Activated T-cell treated with anti-CD3 and anti-CD28 coated beads, Interleukin-2, amount 50 U/mL, for 72 hours (primary cell): ENCODE measurements at regions not wholly inside any gene's neighbourhood (a gene's known extent, or its start where the extent isn't known, plus 50 kb on each side); places are given as distances from the start of the nearest gene placed in this dataset.
"Not testable (repeated sequence)": the region's sequence is repeated elsewhere in the genome, so short reads cannot be mapped to it uniquely, and the experiment has no call there.

Experiments used
- ATAC-seq, 2 donors: fragments of 150-1000 bp; cut with Tn5 transposase; replicated peaks in 1 of 2; 2 replicates each; pipeline ENCODE4 v1.10.0; 2021; ENCODE audit warnings: moderate library complexity in 2 of 2, mild to moderate bottlenecking in 1 of 2
- DNase-seq, 2 donors: peaks; one replicate each; pipeline ENCODE4 v3.0.0; 2021 to 2022; ENCODE audit warnings: mixed read lengths in 1 of 2
- H3K27ac Mint-ChIP-seq: one replicate; pipeline ENCODE4 v1.8.0; 2022; ENCODE audit warnings: mild to moderate bottlenecking, moderate library complexity, mixed read lengths
- H3K27me3 Mint-ChIP-seq: one replicate; pipeline ENCODE4 v1.8.0; 2022; ENCODE audit warnings: low read depth, mixed read lengths
- H3K36me3 Mint-ChIP-seq, 2 donors: one replicate each; pipeline ENCODE4 v1.8.0; 2022; ENCODE audit warnings: mixed read lengths in 2 of 2, mild to moderate bottlenecking in 1 of 2; ENCODE audit not compliant: insufficient read depth in 2 of 2
- H3K4me1 Mint-ChIP-seq: one replicate; pipeline ENCODE4 v1.8.0; 2022; ENCODE audit warnings: low read depth, mixed read lengths
- H3K4me3 Mint-ChIP-seq, 2 donors: one replicate each; pipeline ENCODE4 v1.8.0; 2022; ENCODE audit warnings: mild to moderate bottlenecking in 2 of 2, mixed read lengths in 2 of 2, moderate library complexity in 2 of 2
- H3K9me3 Mint-ChIP-seq, 2 donors: one replicate each; pipeline ENCODE4 v1.8.0; 2022; ENCODE audit warnings: mixed read lengths in 2 of 2

DNA sequence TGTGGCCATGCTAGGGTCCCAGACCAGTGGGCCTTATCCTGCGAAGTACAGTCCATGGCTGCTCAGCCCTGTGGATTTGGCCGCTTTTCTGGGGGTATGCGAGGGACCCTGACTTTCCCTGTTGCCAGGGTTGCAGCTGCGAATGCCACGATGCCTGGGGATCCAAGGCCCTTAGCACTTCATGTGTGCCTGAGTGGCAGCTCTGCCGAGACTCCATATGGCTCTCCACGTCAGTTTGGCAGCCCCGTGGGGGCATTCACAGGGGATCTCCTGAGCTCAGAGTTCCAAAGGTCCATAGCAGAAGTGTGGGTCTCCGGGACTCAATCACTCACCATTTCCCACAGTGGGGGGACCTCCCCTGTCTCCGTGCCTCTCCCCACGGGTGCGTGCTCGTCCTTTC lies 319.5 kb downstream of the DOK5 start:
- H3K4me1 Mint-ChIP-seq = no peaks in the 10 kb centered on the region
- H3K27me3 Mint-ChIP-seq = no peaks in the 10 kb centered on the region

DNA sequence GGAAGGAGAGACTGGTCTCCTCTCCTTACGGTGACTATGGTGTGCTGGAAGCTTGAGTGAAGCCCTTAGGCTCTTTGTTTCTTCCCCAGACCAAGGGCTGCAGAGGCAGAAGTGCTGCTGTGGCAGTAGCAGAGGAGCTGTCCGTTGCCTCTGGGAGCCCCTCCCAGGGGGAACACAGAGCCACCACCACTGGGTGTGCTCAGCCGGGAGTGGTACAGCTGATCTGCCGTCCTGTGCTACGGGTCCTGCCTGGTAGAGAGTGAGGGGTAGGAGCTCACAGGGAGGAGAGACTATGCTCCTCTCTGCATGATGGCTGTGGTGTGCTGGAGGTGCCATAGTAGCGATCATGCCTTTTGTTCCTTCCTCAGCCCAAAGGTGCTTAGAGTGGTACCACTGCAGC lies 318.7 kb downstream of the DOK5 start:
- H3K9me3 Mint-ChIP-seq = peaks cover 7 to 11% of the 10 kb centered on the region in 2 donors
- peaks cover 0 to 1% of the 10 kb centered on the region in 2 donors for H3K36me3 Mint-ChIP-seq

More for the DNA sequence above, 319.5 kb downstream of the DOK5 start:
- H3K9me3 Mint-ChIP-seq = peaks cover 5 to 10% of the 10 kb centered on the region in 2 donors
- ATAC-seq (no peak), DNase-seq (no peak)
- peaks cover 0 to 1% of the 10 kb centered on the region in 2 donors for H3K36me3 Mint-ChIP-seq
- H3K27ac Mint-ChIP-seq = no peak overlapping the region
- no peak overlapping the region for H3K4me3 Mint-ChIP-seq

DNA sequence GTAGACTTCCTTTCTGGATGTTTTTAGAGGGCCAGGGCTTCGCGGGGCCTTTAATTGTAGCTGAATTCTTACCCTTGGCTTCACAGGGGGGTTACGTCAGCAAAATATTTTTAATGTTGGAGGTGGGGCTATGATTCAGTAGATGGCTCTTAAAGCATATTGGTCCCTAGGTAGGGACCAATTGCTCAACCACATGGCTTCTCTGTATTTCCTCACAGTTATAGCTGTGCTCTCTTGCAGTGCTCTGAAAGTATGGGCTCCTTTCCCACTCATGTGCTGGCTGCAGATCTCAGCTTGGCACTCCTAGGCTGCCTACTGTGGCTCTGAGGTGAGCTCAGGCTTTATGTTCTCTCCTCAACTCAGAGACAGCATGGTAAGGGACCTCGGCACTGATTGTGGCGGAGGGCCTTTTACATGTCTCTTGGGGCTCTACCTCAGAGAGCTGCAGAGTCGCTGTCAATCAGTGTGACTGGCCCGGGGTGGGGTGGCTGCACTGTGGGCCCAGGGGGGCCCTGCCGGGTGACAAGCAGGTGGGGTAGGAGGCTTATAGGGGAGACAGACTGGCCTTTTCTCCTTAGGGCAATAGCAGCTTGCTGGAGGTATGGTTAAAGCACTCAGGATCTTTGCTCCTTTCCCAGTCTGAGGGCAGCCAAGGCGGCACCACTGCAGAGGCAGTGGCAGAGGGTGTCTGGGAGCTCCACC lies 318.0 kb downstream of the DOK5 start:
- ATAC-seq = no peak
- Mint-ChIP-seq H3K36me3 (peaks cover 0 to 1% of the 10 kb centered on the region in 2 donors), H3K27me3 (no peaks in the 10 kb centered on the region), H3K9me3 (peaks cover 11 to 14% of the 10 kb centered on the region in 2 donors), H3K4me1 (no peaks in the 10 kb centered on the region), H3K4me3 (no peak overlapping the region), H3K27ac (no peak overlapping the region)
- DNase-seq = no peak

More for the DNA sequence above, 318.7 kb downstream of the DOK5 start:
- Mint-ChIP-seq H3K27ac (no peak overlapping the region), H3K27me3 (no peaks in the 10 kb centered on the region), H3K4me3 (no peak overlapping the region), H3K4me1 (no peaks in the 10 kb centered on the region)
- ATAC-seq (no peak), DNase-seq (no peak)

- Mint-ChIP-seq H3K27ac (no peak overlapping the region), H3K4me3 (no peak overlapping the region), H3K36me3 (peaks cover 0 to 2% of the 10 kb centered on the region in 2 donors), H3K27me3 (no peaks in the 10 kb centered on the region), H3K9me3 (peaks cover 11 to 17% of the 10 kb centered on the region in 2 donors), H3K4me1 (no peaks in the 10 kb centered on the region)
- ATAC-seq (no peak), DNase-seq (no peak)
These were observed 317.3 kb downstream of the DOK5 start for GRCh38 chr20:54792688-54793087.

DNA sequence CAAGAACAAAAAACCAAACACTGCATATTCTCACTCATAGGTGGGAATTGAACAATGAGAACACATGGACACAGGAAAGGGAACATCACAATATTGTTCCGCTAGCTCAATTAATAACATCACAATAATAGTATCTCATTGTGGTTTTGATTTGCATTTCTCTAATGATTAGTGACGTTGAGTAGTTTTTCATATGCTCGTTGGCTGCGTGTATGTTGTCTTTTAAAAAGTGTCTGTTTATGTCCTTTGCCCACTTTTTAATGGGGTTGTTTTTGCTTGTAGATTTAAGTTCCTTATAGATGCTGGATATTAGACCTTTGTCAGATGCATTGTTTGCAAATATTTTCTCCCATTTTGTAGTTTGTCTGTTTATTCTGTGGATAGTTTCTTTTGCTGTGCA lies 312.9 kb downstream of the DOK5 start:
- not testable (repeated sequence) for H3K4me1 Mint-ChIP-seq, H3K27me3 Mint-ChIP-seq, H3K27ac Mint-ChIP-seq, ATAC-seq, DNase-seq, H3K4me3 Mint-ChIP-seq, H3K36me3 Mint-ChIP-seq
- H3K9me3 Mint-ChIP-seq = peaks cover 13 to 17% of the 10 kb centered on the region in 2 donors

DNA sequence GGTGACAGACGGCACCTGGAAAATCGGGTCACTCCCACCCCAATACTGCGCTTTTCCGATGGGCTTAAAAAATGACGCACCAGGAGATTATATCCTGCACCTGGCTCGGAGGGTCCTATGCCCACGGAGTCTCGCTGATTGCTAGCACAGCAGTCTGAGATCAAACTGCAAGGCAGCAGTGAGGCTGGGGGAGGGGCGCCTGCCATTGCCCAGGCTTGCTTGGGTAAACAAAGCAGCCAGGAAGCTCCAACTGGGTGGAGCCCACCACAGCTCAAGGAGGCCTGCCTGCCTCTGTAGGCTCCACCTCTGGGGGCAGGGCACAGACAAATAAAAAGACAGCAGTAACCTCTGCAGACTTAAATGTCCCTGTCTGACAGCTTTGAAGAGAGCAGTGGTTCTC lies 307.4 kb downstream of the DOK5 start:
- H3K27ac Mint-ChIP-seq, H3K36me3 Mint-ChIP-seq, H3K27me3 Mint-ChIP-seq, H3K4me1 Mint-ChIP-seq, DNase-seq, ATAC-seq, H3K4me3 Mint-ChIP-seq, H3K9me3 Mint-ChIP-seq: not testable (repeated sequence)

DNA sequence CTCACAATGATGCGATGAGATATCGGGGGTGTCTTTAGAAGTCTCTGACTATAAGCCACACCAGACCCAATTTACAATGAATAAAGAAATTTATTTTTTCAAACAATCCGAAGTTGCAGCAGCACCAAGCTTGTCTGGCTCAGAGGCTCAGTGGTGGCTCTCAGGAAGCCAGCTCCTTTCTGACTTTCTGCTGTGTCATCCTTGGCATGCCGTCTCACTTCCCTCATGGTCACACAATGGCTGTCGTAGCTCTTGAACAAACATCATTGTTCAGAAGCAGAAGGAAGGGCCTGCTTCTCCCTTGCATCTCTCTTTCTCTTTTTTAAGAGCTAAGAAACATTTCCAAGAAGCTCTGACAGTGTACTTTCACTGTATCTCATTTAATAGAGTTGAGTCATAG lies 299.0 kb downstream of the DOK5 start:
- no peak overlapping the region for H3K4me3 Mint-ChIP-seq
- no peaks in the 10 kb centered on the region for H3K9me3 Mint-ChIP-seq
- no peak for ATAC-seq
- no peak for DNase-seq
- no peak overlapping the region for H3K27ac Mint-ChIP-seq
- no peaks in the 10 kb centered on the region for H3K36me3 Mint-ChIP-seq
- H3K27me3 Mint-ChIP-seq = no peaks in the 10 kb centered on the region
- H3K4me1 Mint-ChIP-seq = no peaks in the 10 kb centered on the region

DNA sequence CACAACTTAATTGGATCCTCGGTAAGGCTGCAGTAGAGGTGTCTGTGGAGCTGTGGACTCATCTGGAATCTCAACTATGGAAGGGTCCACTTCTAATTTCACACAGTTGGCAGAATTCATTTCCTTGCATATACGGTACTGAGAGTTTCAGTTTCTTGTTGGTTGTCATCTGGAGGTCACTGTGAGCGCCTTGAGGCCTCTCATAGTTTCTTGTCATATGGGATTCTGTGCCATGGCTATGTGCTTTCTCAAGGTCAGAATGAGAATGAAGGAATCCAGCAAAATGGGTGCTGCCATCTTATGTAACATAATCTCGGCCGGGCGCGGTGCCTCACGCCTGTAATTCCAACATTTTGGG lies 298.2 kb downstream of the DOK5 start:
- Mint-ChIP-seq H3K27me3 (no peaks in the 10 kb centered on the region), H3K4me1 (no peaks in the 10 kb centered on the region), H3K27ac (no peak overlapping the region), H3K36me3 (no peaks in the 10 kb centered on the region), H3K4me3 (no peak overlapping the region), H3K9me3 (no peaks in the 10 kb centered on the region)
- DNase-seq = no peak
- no peak for ATAC-seq

- no peak for DNase-seq
- Mint-ChIP-seq H3K36me3 (no peaks in the 10 kb centered on the region), H3K9me3 (no peaks in the 10 kb centered on the region), H3K4me1 (no peaks in the 10 kb centered on the region), H3K27ac (no peak overlapping the region), H3K27me3 (no peaks in the 10 kb centered on the region), H3K4me3 (no peak overlapping the region)
- no peak for ATAC-seq
These were observed 297.7 kb downstream of the DOK5 start for GRCh38 chr20:54772893-54773642.

- no peaks in the 10 kb centered on the region for H3K36me3 Mint-ChIP-seq
These were observed 291.1 kb downstream of the DOK5 start for GRCh38 chr20:54766483-54766882.

DNA sequence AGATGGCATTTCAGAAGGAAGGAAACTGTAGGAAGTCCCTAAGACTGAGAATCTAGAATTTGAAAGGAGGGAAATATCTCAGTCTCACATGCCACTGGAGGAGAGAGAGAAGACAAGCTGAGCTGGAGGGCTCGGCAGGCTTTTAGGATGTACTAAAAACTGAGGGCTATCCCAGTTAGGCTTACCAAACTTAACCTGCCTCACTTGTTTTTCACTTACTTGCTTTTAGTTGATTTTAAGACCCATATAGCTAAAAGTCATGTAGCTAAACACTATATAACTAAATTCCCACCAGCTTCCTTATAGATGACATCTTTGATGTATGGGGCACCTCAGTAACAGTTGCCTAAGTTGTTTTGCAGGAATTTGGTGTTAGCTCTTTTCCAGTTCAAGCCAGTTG lies 288.0 kb downstream of the DOK5 start:
- H3K4me3 Mint-ChIP-seq = no peak overlapping the region
- H3K4me1 Mint-ChIP-seq = no peaks in the 10 kb centered on the region
- no peaks in the 10 kb centered on the region for H3K36me3 Mint-ChIP-seq

More at GRCh38 chr20:54766483-54766882, 291.1 kb downstream of the DOK5 start:
- Mint-ChIP-seq H3K4me3 (no peak overlapping the region), H3K27me3 (no peaks in the 10 kb centered on the region), H3K27ac (no peak overlapping the region), H3K4me1 (no peaks in the 10 kb centered on the region), H3K9me3 (peaks cover 0 to 2% of the 10 kb centered on the region in 2 donors)
- no peak for DNase-seq
- ATAC-seq = no peak

DNA sequence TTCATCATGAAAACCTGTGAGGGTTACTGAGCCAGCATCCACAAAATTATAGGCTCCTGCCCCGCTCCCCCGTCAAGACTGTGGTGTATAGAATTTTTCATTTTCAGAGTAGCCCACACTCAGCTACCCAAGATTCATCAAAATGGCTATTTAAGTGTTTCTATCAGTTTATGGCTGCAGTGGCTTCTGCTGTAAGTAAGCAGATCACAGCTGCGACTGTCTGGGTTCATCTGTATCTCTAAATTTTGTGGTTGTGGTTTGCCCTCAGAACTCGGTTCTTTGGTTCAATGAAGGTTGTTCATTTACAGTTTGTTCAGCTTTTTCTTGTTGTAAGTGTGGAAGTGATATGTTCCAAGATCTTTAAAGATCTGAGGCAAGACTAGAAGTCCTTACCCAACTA lies 284.2 kb downstream of the DOK5 start:
- Mint-ChIP-seq H3K27me3 (no peaks in the 10 kb centered on the region), H3K36me3 (no peaks in the 10 kb centered on the region), H3K4me1 (no peaks in the 10 kb centered on the region), H3K27ac (no peak overlapping the region), H3K9me3 (peaks cover 0 to 6% of the 10 kb centered on the region in 2 donors), H3K4me3 (no peak overlapping the region)
- no peak for ATAC-seq
- no peak for DNase-seq

More for the DNA sequence above, 288.0 kb downstream of the DOK5 start:
- DNase-seq (no peak), ATAC-seq (no peak)
- Mint-ChIP-seq H3K27ac (no peak overlapping the region), H3K9me3 (peaks cover 0 to 4% of the 10 kb centered on the region in 2 donors), H3K27me3 (no peaks in the 10 kb centered on the region)

DNA sequence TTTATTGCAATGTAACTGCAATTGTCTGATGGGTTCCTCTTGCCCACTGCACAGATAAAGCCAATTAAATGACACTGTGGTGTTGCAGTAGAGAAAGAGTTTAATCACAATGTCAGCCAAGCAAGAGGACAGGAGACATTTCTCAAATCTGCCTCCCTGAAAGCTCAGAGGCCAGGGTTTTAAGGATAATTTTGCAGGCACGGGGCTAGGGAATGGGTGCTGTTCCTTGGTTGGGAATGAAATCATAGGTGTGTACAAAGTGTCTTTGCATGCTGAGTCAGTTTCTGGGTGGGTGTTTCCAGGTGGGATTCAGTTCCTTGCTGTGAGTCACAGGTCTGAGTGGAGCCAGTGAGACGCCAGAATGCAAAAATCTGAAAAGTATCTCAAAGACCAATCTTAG lies 271.4 kb downstream of the DOK5 start:
- Mint-ChIP-seq H3K9me3 (peaks cover 2 to 3% of the 10 kb centered on the region in 2 donors), H3K36me3 (no peaks in the 10 kb centered on the region), H3K27me3 (no peaks in the 10 kb centered on the region), H3K4me1 (no peaks in the 10 kb centered on the region), H3K4me3 (no peak overlapping the region), H3K27ac (no peak overlapping the region)
- DNase-seq = no peak
- no peak for ATAC-seq
